B cell (primary cell): ENCODE measurements at regions not wholly inside any gene's neighbourhood (a gene's known extent, or its start where the extent isn't known, plus 50 kb on each side); places are given as distances from the start of the nearest gene placed in this dataset.

Source experiments
- ATAC-seq: fragments of 200-7000 bp; cut with Tn5 transposase; one replicate; pipeline ENCODE4 v1.10.0; 2021; ENCODE audit warnings: low read depth, mild to moderate bottlenecking, moderate number of reproducible peaks, moderate library complexity
- CTCF ChIA-PET: fragments of 350-600 bp; sonication (Branson Sonifier 250); formaldehyde crosslinking; loops from one replicate; lab custom pipeline; 2021; ENCODE audit warnings: antibody characterized with exemption, inconsistent platforms; lab: Charles Lee
- POLR2A ChIA-PET: fragments of 350-600 bp; sonication (Branson Sonifier 250); formaldehyde crosslinking; loops from one replicate; lab custom pipeline; 2021; ENCODE audit warnings: antibody characterized with exemption; lab: Charles Lee
- DNase-seq: peaks from one replicate; pipeline ENCODE4 v3.0.0; 2013
- H2AFZ ChIP-seq: 2 replicates; pipeline ENCODE4 v1.6.1; 2012; ENCODE audit warnings: mild to moderate bottlenecking, low read depth, low read length; ENCODE audit not compliant: insufficient read depth, poor library complexity, severe bottlenecking
- H3K27ac ChIP-seq, 2 donors: 1 replicate in 1 of 2; 2 replicates in 1 of 2; pipeline ENCODE4 v1.5.1; 2012 to 2013; ENCODE audit warnings: low read length in 2 of 2, mild to moderate bottlenecking in 2 of 2, moderate library complexity in 1 of 2
- H3K27me3 ChIP-seq, 4 experiments: fragments of 200-600 bp in 1 of 4; sonication (generic) in 1 of 4; replicated peaks in 1 of 4; 1 replicate in 2 of 4; 2 replicates in 2 of 4; pipeline versions ENCODE4 v1.6.1 to v1.7.0; 2013 to 2016; ENCODE audit warnings: low read length in 3 of 4, mild to moderate bottlenecking in 2 of 4, mixed read lengths in 1 of 4, moderate library complexity in 1 of 4; ENCODE audit not compliant: insufficient read depth in 4 of 4, control insufficient read depth in 3 of 4; ENCODE audit errors: control extremely low read depth in 1 of 4
- H3K36me3 ChIP-seq, 2 experiments: replicated peaks in 1 of 2; 1 replicate in 1 of 2; 2 replicates in 1 of 2; pipeline versions ENCODE4 v1.6.1 to v1.7.1; 2013; ENCODE audit warnings: low read length in 1 of 2; ENCODE audit not compliant: insufficient read depth in 2 of 2, control insufficient read depth in 1 of 2; ENCODE audit errors: control extremely low read depth in 1 of 2, extremely low read depth in 1 of 2
- H3K4me1 ChIP-seq, 2 donors: fragments of 200-600 bp in 1 of 2; sonication (generic) in 1 of 2; 1 replicate in 1 of 2; 2 replicates in 1 of 2; pipeline versions ENCODE4 v1.5.1 to v1.6.1; 2013 to 2017; ENCODE audit warnings: low read length in 2 of 2; ENCODE audit not compliant: control insufficient read depth in 2 of 2, insufficient read depth in 2 of 2
- H3K4me2 ChIP-seq: replicated peaks from 2 replicates; pipeline ENCODE3; 2012; ENCODE audit warnings: mild to moderate bottlenecking, low read depth, low read length; ENCODE audit not compliant: poor library complexity, severe bottlenecking
- H3K4me3 ChIP-seq, 5 experiments: fragments of 200-600 bp in 1 of 5; sonication (generic) in 1 of 5; 1 replicate in 3 of 5; 2 replicates in 2 of 5; pipeline versions ENCODE4 v1.5.1 to v1.7.0; 2011 to 2016; ENCODE audit warnings: low read length in 4 of 5, mild to moderate bottlenecking in 4 of 5, low read depth in 2 of 5, control low read depth in 1 of 5, moderate library complexity in 1 of 5; ENCODE audit not compliant: insufficient read depth in 1 of 5; ENCODE audit errors: control extremely low read depth in 1 of 5, extremely low read depth in 1 of 5
- H3K79me2 ChIP-seq: fragments of 200-600 bp; sonication (generic); one replicate; pipeline ENCODE4 v1.6.0; 2016; ENCODE audit warnings: low read length; ENCODE audit not compliant: control insufficient read depth, insufficient read depth
- H3K9ac ChIP-seq: fragments of 200-600 bp; sonication (generic); 2 replicates; pipeline ENCODE4 v1.6.1; 2017; ENCODE audit warnings: mild to moderate bottlenecking, low read length, moderate library complexity
- H3K9me3 ChIP-seq, 3 donors: one replicate each; pipeline versions ENCODE4 v1.6.1 to v1.7.1; 2013; ENCODE audit warnings: low read length in 2 of 3; ENCODE audit not compliant: control insufficient read depth in 2 of 3, insufficient read depth in 1 of 3; ENCODE audit errors: control extremely low read depth in 1 of 3
- H4K20me1 ChIP-seq: 2 replicates; pipeline ENCODE4 v1.6.0; 2012; ENCODE audit warnings: mild to moderate bottlenecking, low read length; ENCODE audit not compliant: insufficient read depth, control insufficient read depth, poor library complexity, severe bottlenecking
- H3K27ac Mint-ChIP-seq: one replicate; pipeline ENCODE4 v1.8.0; 2021; ENCODE audit warnings: mixed read lengths
- H3K27me3 Mint-ChIP-seq: one replicate; pipeline ENCODE4 v1.8.0; 2021; ENCODE audit warnings: mixed read lengths
- H3K4me1 Mint-ChIP-seq: one replicate; pipeline ENCODE4 v1.8.0; 2021; ENCODE audit warnings: mixed read lengths
- H3K4me3 Mint-ChIP-seq: one replicate; pipeline ENCODE4 v1.8.0; 2021; ENCODE audit warnings: mixed read lengths
- H3K9me3 Mint-ChIP-seq: one replicate; pipeline ENCODE4 v1.8.0; 2022; ENCODE audit warnings: mixed read lengths; ENCODE audit not compliant: insufficient read depth
- CTCF ChIP-seq: fragments of 200-600 bp; IDR thresholded peaks from one replicate; pipeline ENCODE4 v1.8.0; 2022; ENCODE audit warnings: antibody characterized with exemption, mild to moderate bottlenecking
- EZH2 ChIP-seq: IDR thresholded peaks from 2 replicates; pipeline ENCODE4 v1.6.1; 2012; ENCODE audit warnings: borderline replicate concordance, low read depth, mild to moderate bottlenecking, moderate library complexity, low read length; ENCODE audit not compliant: insufficient read depth, poor library complexity, severe bottlenecking
- WGBS: methylation state at CpG from one replicate; pipeline ENCODE4 v1.1.5; 2013; ENCODE audit warnings: missing lambda C conversion rate; ENCODE audit not compliant: insufficient coverage; 5-methylcytosine and 5-hydroxymethylcytosine counted together
- intact Hi-C: fragments of 100-400 bp; cut with micrococcal nuclease; formaldehyde crosslinking; loops from one replicate; pipeline ENCODE4 v1.10.0; 2022

DNA sequence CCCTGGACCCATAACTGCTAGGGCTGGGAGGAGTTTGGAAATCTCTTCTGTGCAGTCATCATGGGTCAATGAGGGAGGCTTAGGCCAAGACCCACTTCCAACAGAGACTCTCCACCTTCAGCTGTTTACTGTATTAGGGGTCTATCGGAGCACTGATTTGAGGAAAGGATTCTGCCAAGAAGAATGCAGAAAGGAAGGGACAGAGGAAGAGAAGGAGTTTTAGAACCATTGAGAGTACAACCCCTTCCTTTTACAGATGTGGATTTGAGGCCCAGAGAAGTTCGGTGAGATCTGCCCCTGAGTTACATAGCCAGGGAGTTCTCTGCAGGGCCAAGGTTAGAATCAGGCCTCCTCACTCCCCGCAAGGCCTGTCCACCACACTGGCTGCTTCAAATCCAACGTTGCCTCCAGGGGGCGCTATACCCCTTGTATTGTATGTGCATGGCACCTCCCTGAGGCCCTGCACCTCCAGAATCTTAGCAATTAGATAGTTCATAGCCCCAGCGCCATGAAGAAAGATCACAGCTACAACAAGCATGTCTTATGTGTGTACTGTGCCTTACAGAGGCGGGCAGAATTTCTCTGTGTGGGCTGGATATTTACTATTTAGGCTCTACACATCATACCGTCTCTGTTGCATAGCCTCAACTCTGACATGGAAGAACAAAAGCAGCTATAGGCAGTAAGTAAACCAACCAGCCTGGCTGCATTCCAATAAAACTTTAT lies 246.8 kb downstream of the SKIDA1 start:
- ChIA-PET POLR2A (no interaction called here), CTCF (no interaction called here)
- Mint-ChIP-seq H3K27ac (no peak overlapping the region), H3K27me3 (peaks cover 6% of the 10 kb centered on the region), H3K4me3 (no peak overlapping the region), H3K4me1 (no peaks in the 10 kb centered on the region), H3K9me3 (peaks cover 2% of the 10 kb centered on the region)
- DNase-seq (peak; percentile 24), ATAC-seq (no peak)
- no peaks in the 10 kb centered on the region for H3K79me2 ChIP-seq
- H3K9ac ChIP-seq, result no peak overlapping the region
- intact Hi-C loops, result no loop called here
- no peaks in the 10 kb centered on the region for H3K36me3 ChIP-seq
- WGBS, result 19% methylated on average over 4 of the region's 8 CpGs
- H3K4me1 ChIP-seq, result no peaks in the 10 kb centered on the region
- H4K20me1 ChIP-seq, result no peaks in the 10 kb centered on the region
- no peaks in the 10 kb centered on the region for H3K9me3 ChIP-seq
- TF ChIP-seq EZH2 (no peak), CTCF (peak; percentile 27)
- no peak overlapping the region for H2AFZ ChIP-seq
- no peak overlapping the region for H3K4me2 ChIP-seq
- no peak overlapping the region for H3K27ac ChIP-seq
- H3K4me3 ChIP-seq, result no peak overlapping the region
- no peaks in the 10 kb centered on the region for H3K27me3 ChIP-seq

GRCh38 chr10:21273400-21273968 lies 252.0 kb downstream of the SKIDA1 start:
- peaks cover 8% of the 10 kb centered on the region for H3K9me3 Mint-ChIP-seq
- no peaks in the 10 kb centered on the region for H3K4me1 Mint-ChIP-seq
- Histone ChIP-seq H3K27ac (no peak overlapping the region), H3K9me3 (peaks cover 0 to 4% (median 0%) of the 10 kb centered on the region in 3 donors), H3K36me3 (no peaks in the 10 kb centered on the region), H3K9ac (no peak overlapping the region), H3K4me1 (no peaks in the 10 kb centered on the region), H3K4me3 (no peak overlapping the region), H3K79me2 (no peaks in the 10 kb centered on the region), H3K27me3 (no peaks in the 10 kb centered on the region), H3K4me2 (no peak overlapping the region), H4K20me1 (no peaks in the 10 kb centered on the region), H2AFZ (no peak overlapping the region)
- intact Hi-C loops, result no loop called here
- ChIA-PET POLR2A (no interaction called here), CTCF (no interaction called here)
- H3K27me3 Mint-ChIP-seq, result peaks cover 4% of the 10 kb centered on the region
- ATAC-seq (no peak), DNase-seq (no peak)
- no peak overlapping the region for H3K4me3 Mint-ChIP-seq
- no peak for TF ChIP-seq CTCF
- H3K27ac Mint-ChIP-seq, result no peak overlapping the region
- WGBS, result 85% methylated on average over 2 of the region's 3 CpGs
